ENCODE measurements at regions not wholly inside any gene's neighbourhood (a gene's known extent, or its start where the extent isn't known, plus 50 kb on each side); places are given as distances from the start of the nearest gene placed in this dataset.

DNA sequence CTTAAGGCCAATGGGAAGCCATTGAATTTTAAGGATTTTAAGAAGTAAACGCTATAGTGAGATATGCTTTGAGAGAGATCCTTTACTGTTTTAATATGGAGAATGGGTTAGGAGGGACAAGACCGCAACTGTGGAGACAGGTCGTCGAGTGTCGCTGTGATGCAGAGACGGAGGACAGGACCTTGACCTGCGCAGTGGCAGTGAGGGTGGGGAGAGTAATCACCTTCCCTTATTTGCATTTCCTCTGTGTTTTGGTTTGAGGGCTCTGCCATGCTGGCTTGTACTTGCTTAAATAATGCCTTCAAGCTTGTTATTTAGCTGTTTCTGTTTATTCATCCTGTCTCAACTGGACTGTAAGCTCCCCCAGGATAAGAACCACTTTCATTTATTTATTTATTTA lies 345.0 kb downstream of the FBXW7 start:
- intact Hi-C loops (cut with DNase I): no loop called here
- H3K27me3 ChIP-seq: no peaks in the 10 kb centered on the region
- TF ChIP-seq CTCF (IDR thresholded peaks at IDR 0.05): no peak
- ATAC-seq (no peak), DNase-seq (no peak)
- no peaks in the 10 kb centered on the region for H3K36me3 ChIP-seq
- no peak overlapping the region for H3K27ac ChIP-seq
- H3K4me1 ChIP-seq: peaks cover 0 to 19% (median 7%) of the 10 kb centered on the region in 9 donors
- no peak overlapping the region for H3K4me3 ChIP-seq
- WGBS, 2 donors: 95 to 96% methylated on average over 7 of the region's 7 CpGs
- H3K9me3 ChIP-seq: no peaks in the 10 kb centered on the region

GRCh38 chr4:152189451-152190179 lies 346.3 kb downstream of the FBXW7 start:
- 69 to 73% methylated on average over 4 of the region's 4 CpGs for WGBS, 2 donors
- Histone ChIP-seq H3K4me3 (no peak overlapping the region), H3K27ac (peak overlapping the region in 1 of 10 donors; percentile 14), H3K36me3 (no peaks in the 10 kb centered on the region), H3K9me3 (peaks cover 0 to 3% (median 0%) of the 10 kb centered on the region in 11 donors), H3K4me1 (peaks cover 0 to 18% (median 7%) of the 10 kb centered on the region in 9 donors), H3K27me3 (no peaks in the 10 kb centered on the region)
- intact Hi-C loops (cut with DNase I): no loop called here
- TF ChIP-seq CTCF (IDR thresholded peaks at IDR 0.05): no peak
- ATAC-seq (no peak), DNase-seq (no peak)

- 41 to 42% methylated on average over 4 of the region's 4 CpGs for WGBS, 2 donors
- no peak overlapping the region for H3K4me3 ChIP-seq
- peaks cover 0 to 18% (median 7%) of the 10 kb centered on the region in 9 donors for H3K4me1 ChIP-seq
- DNase-seq (peak; percentile 11 to 18), ATAC-seq (peak in 7 of 8 donors; percentile 68 to 91 (median 81))
- no peaks in the 10 kb centered on the region for H3K36me3 ChIP-seq
- H3K27ac ChIP-seq: peak overlapping the region in 1 of 10 donors; percentile 24
- intact Hi-C loops (cut with DNase I): no loop called here
- no peak for TF ChIP-seq CTCF (IDR thresholded peaks at IDR 0.05)
- H3K9me3 ChIP-seq: peaks cover 0 to 5% (median 0%) of the 10 kb centered on the region in 11 donors
- H3K27me3 ChIP-seq: no peaks in the 10 kb centered on the region
Measured at GRCh38 chr4:152188801-152189200, 347.1 kb downstream of the FBXW7 start.

DNA sequence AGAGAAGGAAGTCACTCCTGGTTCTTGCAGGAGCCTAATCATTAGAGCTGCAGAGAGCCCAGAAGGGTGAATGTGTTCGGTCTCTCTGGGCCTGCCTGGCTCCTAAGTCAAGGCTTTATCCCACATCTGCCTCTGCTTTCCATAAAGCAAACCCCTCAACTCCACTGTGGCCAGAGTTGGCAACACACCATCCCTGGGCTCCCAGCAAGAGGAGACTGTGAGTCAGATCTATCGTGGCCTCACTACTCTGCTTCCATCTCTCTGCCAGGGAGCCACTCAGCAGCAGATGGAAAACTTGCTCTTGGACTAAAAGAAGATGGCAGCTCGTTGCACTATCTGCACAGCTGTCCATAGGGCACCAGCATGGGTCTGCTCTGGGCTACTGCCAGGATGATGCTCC lies 348.2 kb downstream of the FBXW7 start:
- no peak for TF ChIP-seq CTCF (IDR thresholded peaks at IDR 0.05)
- intact Hi-C loops (cut with DNase I): no loop called here
- Histone ChIP-seq H3K4me1 (peaks cover 0 to 18% (median 7%) of the 10 kb centered on the region in 9 donors), H3K27me3 (no peaks in the 10 kb centered on the region), H3K27ac (no peak overlapping the region), H3K9me3 (peaks cover 0 to 5% (median 0%) of the 10 kb centered on the region in 11 donors), H3K36me3 (no peaks in the 10 kb centered on the region), H3K4me3 (no peak overlapping the region)
- ATAC-seq (peak in 1 of 8 donors; percentile 22), DNase-seq (no peak)
- whole genome bisulfite sequencing, 2 donors: 79 to 87% methylated on average over 3 of the region's 3 CpGs

Measured in heart right ventricle (tissue), 16 donors.